H9 (cell line): ENCODE measurements at regions not wholly inside any gene's neighbourhood (a gene's known extent, or its start where the extent isn't known, plus 50 kb on each side); places are given as distances from the start of the nearest gene placed in this dataset.
A peak's percentile ranks its signal among the peaks of the same experiment; 100 is the strongest.

Experiments used
- DNase-seq: peaks from one replicate; pipeline ENCODE4 v3.0.0-alpha.2; 2017
- H2AFZ ChIP-seq: one replicate; pipeline ENCODE4 v1.6.1; 2013; ENCODE audit warnings: mild to moderate bottlenecking, low read length, control low read depth, moderate library complexity
- H2AK5ac ChIP-seq: 2 replicates; pipeline ENCODE4 v1.6.1; 2013; ENCODE audit warnings: low read length, control low read depth, mixed read lengths; ENCODE audit not compliant: insufficient read length
- H2BK120ac ChIP-seq: one replicate; pipeline ENCODE4 v1.6.1; 2013; ENCODE audit warnings: low read depth, mild to moderate bottlenecking, low read length, control low read depth, inconsistent platforms; ENCODE audit not compliant: poor library complexity, severe bottlenecking
- H2BK12ac ChIP-seq: 2 replicates; pipeline ENCODE4 v1.6.1; 2013; ENCODE audit warnings: low read length, control low read depth, mixed read lengths, low read depth; ENCODE audit not compliant: insufficient read length
- H2BK15ac ChIP-seq: 2 replicates; pipeline ENCODE4 v1.6.1; 2013; ENCODE audit warnings: low read depth, low read length, control low read depth
- H2BK20ac ChIP-seq: one replicate; pipeline ENCODE4 v1.6.1; 2013; ENCODE audit warnings: low read depth, mild to moderate bottlenecking, low read length, control low read depth, inconsistent platforms; ENCODE audit not compliant: poor library complexity, severe bottlenecking
- H2BK5ac ChIP-seq: 2 replicates; pipeline ENCODE4 v1.6.1; 2013; ENCODE audit warnings: low read length, control low read depth, mixed read lengths; ENCODE audit not compliant: insufficient read length
- H3K14ac ChIP-seq: 2 replicates; pipeline ENCODE4 v1.6.1; 2013; ENCODE audit warnings: low read length, control low read depth; ENCODE audit not compliant: insufficient read depth
- H3K18ac ChIP-seq: 2 replicates; pipeline ENCODE4 v1.6.1; 2013; ENCODE audit warnings: low read depth, mild to moderate bottlenecking, mixed read lengths, low read length, control low read depth; ENCODE audit not compliant: insufficient read length
- H3K23ac ChIP-seq: 2 replicates; pipeline ENCODE4 v1.6.1; 2013; ENCODE audit warnings: low read length, control low read depth, mixed read lengths, low read depth; ENCODE audit not compliant: insufficient read length
- H3K23me2 ChIP-seq: 2 replicates; pipeline ENCODE4 v1.6.1; 2013; ENCODE audit warnings: low read depth, mild to moderate bottlenecking, mixed read lengths, low read length, control low read depth; ENCODE audit not compliant: insufficient read length, poor library complexity, severe bottlenecking
- H3K27ac ChIP-seq: 2 replicates; pipeline ENCODE4 v1.5.1; 2013; ENCODE audit warnings: low read length, control low read depth, mixed read lengths, low read depth; ENCODE audit not compliant: insufficient read length
- H3K27me3 ChIP-seq: 2 replicates; pipeline ENCODE4 v1.6.1; 2013; ENCODE audit warnings: low read length, control low read depth, inconsistent platforms; ENCODE audit not compliant: insufficient read depth
- H3K4ac ChIP-seq: 2 replicates; pipeline ENCODE4 v1.6.1; 2013; ENCODE audit warnings: low read depth, mild to moderate bottlenecking, control low read depth, inconsistent platforms, low read length, moderate library complexity
- H3K4me1 ChIP-seq: 2 replicates; pipeline ENCODE4 v1.6.1; 2013; ENCODE audit warnings: low read length, control low read depth, inconsistent platforms; ENCODE audit not compliant: insufficient read depth
- H3K4me2 ChIP-seq: 2 replicates; pipeline ENCODE4 v1.6.1; 2013; ENCODE audit warnings: low read length, control low read depth, mixed read lengths; ENCODE audit not compliant: insufficient read length, insufficient read depth
- H3K56ac ChIP-seq: 2 replicates; pipeline ENCODE4 v1.6.1; 2013; ENCODE audit warnings: low read depth, mild to moderate bottlenecking, mixed read lengths, low read length, control low read depth; ENCODE audit not compliant: insufficient read length
- H3K79me1 ChIP-seq: 2 replicates; pipeline ENCODE4 v1.6.1; 2013; ENCODE audit warnings: low read depth, mild to moderate bottlenecking, moderate library complexity, low read length, control low read depth, inconsistent platforms; ENCODE audit not compliant: insufficient read depth, poor library complexity, severe bottlenecking
- H3K79me2 ChIP-seq: 2 replicates; pipeline ENCODE4 v1.6.1; 2013; ENCODE audit warnings: low read length, control low read depth, inconsistent platforms; ENCODE audit not compliant: insufficient read depth
- H3K9ac ChIP-seq: 2 replicates; pipeline ENCODE4 v1.6.1; 2013; ENCODE audit warnings: low read length, control low read depth, mixed read lengths; ENCODE audit not compliant: insufficient read length; ENCODE audit errors: extremely low read depth
- H3K9me3 ChIP-seq: one replicate; pipeline ENCODE4 v1.6.1; 2013; ENCODE audit warnings: low read depth, low read length, inconsistent platforms; ENCODE audit not compliant: control insufficient read depth
- H3T11ph ChIP-seq: one replicate; pipeline ENCODE4 v1.6.1; 2013; ENCODE audit warnings: mild to moderate bottlenecking, low read length, control low read depth, inconsistent platforms
- H4K20me1 ChIP-seq: one replicate; pipeline ENCODE4 v1.6.1; 2013; ENCODE audit not compliant: control insufficient read depth, insufficient read length, insufficient read depth
- H4K5ac ChIP-seq: 2 replicates; pipeline ENCODE4 v1.6.1; 2013; ENCODE audit warnings: low read depth, mild to moderate bottlenecking, mixed read lengths, low read length, control low read depth; ENCODE audit not compliant: insufficient read length
- H4K8ac ChIP-seq: replicated peaks from 2 replicates; pipeline ENCODE4 v1.6.1; 2013; ENCODE audit warnings: low read length, control low read depth, mixed read lengths, low read depth; ENCODE audit not compliant: insufficient read length
- H4K91ac ChIP-seq: 2 replicates; pipeline ENCODE4 v1.6.1; 2013; ENCODE audit warnings: low read depth, mild to moderate bottlenecking, moderate library complexity, mixed read lengths, low read length, control low read depth; ENCODE audit not compliant: insufficient read length
- H3K27ac Mint-ChIP-seq, 3 experiments: 2 replicates in 2 of 3; 3 replicates in 1 of 3; pipeline ENCODE4 v1.8.0; 2020 to 2021; ENCODE audit warnings: mixed read lengths in 3 of 3, mild to moderate bottlenecking in 1 of 3, moderate library complexity in 1 of 3
- H3K27me3 Mint-ChIP-seq: 2 replicates; pipeline ENCODE4 v1.8.0; 2021; ENCODE audit warnings: low read depth, mild to moderate bottlenecking, moderate library complexity, mixed read lengths
- H3K36me3 Mint-ChIP-seq, 3 experiments: 2 replicates in 2 of 3; 3 replicates in 1 of 3; pipeline ENCODE4 v1.8.0; 2020 to 2021; ENCODE audit warnings: low read depth in 3 of 3, mixed read lengths in 3 of 3; ENCODE audit not compliant: insufficient read depth in 1 of 3
- H3K4me1 Mint-ChIP-seq, 2 experiments: 2 replicates each; pipeline ENCODE4 v1.8.0; 2020; ENCODE audit warnings: mixed read lengths in 2 of 2
- H3K4me3 Mint-ChIP-seq, 2 experiments: 2 replicates in 1 of 2; 3 replicates in 1 of 2; pipeline ENCODE4 v1.8.0; 2020 to 2021; ENCODE audit warnings: mild to moderate bottlenecking in 2 of 2, mixed read lengths in 2 of 2, moderate library complexity in 1 of 2
- H3K9me3 Mint-ChIP-seq, 2 experiments: 2 replicates in 1 of 2; 3 replicates in 1 of 2; pipeline ENCODE4 v1.8.0; 2020; ENCODE audit warnings: mild to moderate bottlenecking in 2 of 2, mixed read lengths in 2 of 2, moderate library complexity in 1 of 2
- CTCF ChIP-seq: fragments of 200-600 bp; sonication (generic); conservative IDR thresholded peaks from 3 replicates; pipeline ENCODE4 v1.8.0; 2021; ENCODE audit warnings: antibody characterized with exemption, mild to moderate bottlenecking
- WGBS: extraction: QIAGEN DNeasy Blood & Tissue Kit; methylation state at CpG from one replicate; pipeline ENCODE4 v1.1.7; 2013; ENCODE audit warnings: missing lambda C conversion rate, low lambda C conversion rate, mixed read lengths; ENCODE audit not compliant: insufficient read length; ENCODE audit errors: extremely low coverage; 5-methylcytosine and 5-hydroxymethylcytosine counted together

DNA sequence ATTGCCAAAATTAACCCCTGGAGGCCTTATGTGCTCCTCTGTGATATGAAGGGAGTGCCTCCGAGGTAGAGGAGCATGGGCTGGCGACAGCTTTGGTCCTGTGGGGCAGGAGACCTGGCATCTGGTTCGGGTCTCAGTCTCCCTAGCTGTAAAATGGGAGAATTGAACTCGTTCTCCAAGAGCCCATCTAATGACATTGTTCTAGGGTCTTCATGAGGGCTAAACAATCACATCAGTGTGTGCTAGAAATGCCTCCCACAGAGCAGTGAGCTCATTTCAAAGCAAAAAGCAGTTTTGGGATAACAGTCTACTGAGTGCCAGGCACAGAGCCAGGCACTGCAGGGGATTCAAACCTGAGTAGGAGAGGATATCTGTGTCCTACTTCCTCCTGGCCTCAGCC, 248.0 kb downstream of the RPS24 start:
- DNase-seq: no peak
- Histone ChIP-seq H3K18ac (no peak overlapping the region), H4K91ac (no peak overlapping the region), H3K79me2 (no peaks in the 10 kb centered on the region), H3K23me2 (no peaks in the 10 kb centered on the region), H2BK120ac (no peak overlapping the region), H2AK5ac (no peak overlapping the region), H2BK15ac (no peak overlapping the region), H2BK12ac (no peak overlapping the region), H4K5ac (no peak overlapping the region), H2BK5ac (no peak overlapping the region), H3K4me2 (no peak overlapping the region), H3K4me1 (peaks cover 4% of the 10 kb centered on the region; the same call in 1 of the 2 replicates), H3K79me1 (no peaks in the 10 kb centered on the region), H2AFZ (no peak overlapping the region), H3K4ac (no peak overlapping the region), H3K23ac (no peak overlapping the region), H3K9me3 (no peaks in the 10 kb centered on the region), H4K8ac (no peak overlapping the region), H2BK20ac (no peak overlapping the region), H3K27me3 (no peaks in the 10 kb centered on the region), H3K14ac (no peak overlapping the region), H3K56ac (no peak overlapping the region), H3K27ac (no peak overlapping the region), H3K9ac (no peak overlapping the region), H3T11ph (no peak overlapping the region), H4K20me1 (no peaks in the 10 kb centered on the region)
- Mint-ChIP-seq H3K27ac (peak overlapping the region in 1 of 3 experiments; percentile 85; a peak in 2 of 7 replicates), H3K27me3 (no peaks in the 10 kb centered on the region; the same call in 1 of the 2 replicates), H3K9me3 (no peaks in the 10 kb centered on the region), H3K4me3 (no peak overlapping the region), H3K4me1 (peaks cover 34 to 52% of the 10 kb centered on the region in 2 experiments), H3K36me3 (no peaks in the 10 kb centered on the region)
- TF ChIP-seq CTCF: no peak
- no CpG with 5 or more reads among the region's 4 CpGs for WGBS
